WTC11 (cell line): ENCODE measurements at regions not wholly inside any gene's neighbourhood (a gene's known extent, or its start where the extent isn't known, plus 50 kb on each side); places are given as distances from the start of the nearest gene placed in this dataset.

Source experiments
- ATAC-seq: fragments of 200-7000 bp; cut with Tn5 transposase; 2 replicates; pipeline ENCODE4 v1.10.0; 2021; ENCODE audit warnings: mild to moderate bottlenecking, moderate library complexity
- CTCF ChIA-PET: fragments of 300-600 bp; sonication (Branson Sonifier 250); formaldehyde crosslinking; loops from one replicate; lab custom pipeline; 2021; ENCODE audit warnings: antibody characterized with exemption; lab: Charles Lee
- POLR2A ChIA-PET: fragments of 350-600 bp; sonication (Branson Sonifier 250); formaldehyde crosslinking; loops from one replicate; lab custom pipeline; 2021; ENCODE audit warnings: antibody characterized with exemption; lab: Charles Lee
- DNase-seq: peaks from one replicate; pipeline ENCODE4 v3.0.0; 2021; ENCODE audit warnings: low spot score
- H3K27ac Mint-ChIP-seq: 2 replicates; pipeline ENCODE4 v1.8.0; 2021; ENCODE audit warnings: mixed read lengths
- H3K27me3 Mint-ChIP-seq: 2 replicates; pipeline ENCODE4 v1.8.0; 2021; ENCODE audit warnings: low read depth, mild to moderate bottlenecking, moderate library complexity, mixed read lengths
- H3K36me3 Mint-ChIP-seq: 2 replicates; pipeline ENCODE4 v1.8.0; 2021; ENCODE audit warnings: mixed read lengths
- H3K4me1 Mint-ChIP-seq: 2 replicates; pipeline ENCODE4 v1.8.0; 2022; ENCODE audit warnings: mixed read lengths
- H3K4me3 Mint-ChIP-seq: 2 replicates; pipeline ENCODE4 v1.8.0; 2021; ENCODE audit warnings: mild to moderate bottlenecking, moderate library complexity, mixed read lengths
- H3K9me3 Mint-ChIP-seq: 2 replicates; pipeline ENCODE4 v1.8.0; 2021; ENCODE audit warnings: mixed read lengths
- MXD4 ChIP-seq: fragments of 250-450 bp; sonication (Bioruptor Pico); IDR thresholded peaks from 2 replicates; pipeline ENCODE4 v1.8.0; 2021; ENCODE audit warnings: mild to moderate bottlenecking, moderate library complexity, borderline replicate concordance
- TEAD1 ChIP-seq: sonication (generic); formaldehyde crosslinking; IDR thresholded peaks from 2 replicates; pipeline ENCODE4 v1.8.0; 2022; ENCODE audit warnings: mild to moderate bottlenecking, missing genetic modification reagents
- TEAD4 ChIP-seq: sonication (generic); formaldehyde crosslinking; IDR thresholded peaks from 2 replicates; pipeline ENCODE4 v1.8.0; 2022; ENCODE audit warnings: mild to moderate bottlenecking, missing genetic modification reagents
- ZNF219 ChIP-seq: sonication (generic); formaldehyde crosslinking; IDR thresholded peaks from 2 replicates; pipeline ENCODE4 v1.8.0; 2023; ENCODE audit warnings: missing genetic modification reagents, mild to moderate bottlenecking, borderline replicate concordance
- ZNF317 ChIP-seq: sonication (generic); formaldehyde crosslinking; IDR thresholded peaks from 2 replicates; pipeline ENCODE4 v1.8.1; 2023; ENCODE audit warnings: low read depth, mild to moderate bottlenecking, moderate library complexity, missing genetic modification reagents, borderline replicate concordance
- TF ChIP-seq, protein P1 (sequence below): fragments of 250-450 bp; sonication (Bioruptor Pico); IDR thresholded peaks from 2 replicates; pipeline ENCODE4 v2.1.2; 2022; ENCODE audit warnings: mild to moderate bottlenecking, moderate library complexity
- TF ChIP-seq, protein P2 (sequence below): sonication (generic); formaldehyde crosslinking; IDR thresholded peaks from 2 replicates; pipeline ENCODE4 v1.8.0; 2022; ENCODE audit warnings: mild to moderate bottlenecking, missing genetic modification reagents
- TF ChIP-seq, protein P3 (sequence below): sonication (generic); formaldehyde crosslinking; IDR thresholded peaks from 2 replicates; pipeline ENCODE4 v1.8.0; 2022; ENCODE audit warnings: mild to moderate bottlenecking, missing genetic modification reagents
- TF ChIP-seq, protein P4 (sequence below): sonication (generic); formaldehyde crosslinking; IDR thresholded peaks from 2 replicates; pipeline ENCODE4 v1.8.0; 2022; ENCODE audit warnings: missing genetic modification reagents
- TF ChIP-seq, protein P5 (sequence below): sonication (generic); formaldehyde crosslinking; IDR thresholded peaks from 2 replicates; pipeline ENCODE4 v1.8.1; 2023; ENCODE audit warnings: mild to moderate bottlenecking, missing genetic modification reagents, moderate library complexity
- TF ChIP-seq, protein P6 (sequence below): sonication (generic); formaldehyde crosslinking; IDR thresholded peaks from 2 replicates; pipeline ENCODE4 v1.8.1; 2023; ENCODE audit warnings: mild to moderate bottlenecking, moderate library complexity, missing genetic modification reagents

DNA sequence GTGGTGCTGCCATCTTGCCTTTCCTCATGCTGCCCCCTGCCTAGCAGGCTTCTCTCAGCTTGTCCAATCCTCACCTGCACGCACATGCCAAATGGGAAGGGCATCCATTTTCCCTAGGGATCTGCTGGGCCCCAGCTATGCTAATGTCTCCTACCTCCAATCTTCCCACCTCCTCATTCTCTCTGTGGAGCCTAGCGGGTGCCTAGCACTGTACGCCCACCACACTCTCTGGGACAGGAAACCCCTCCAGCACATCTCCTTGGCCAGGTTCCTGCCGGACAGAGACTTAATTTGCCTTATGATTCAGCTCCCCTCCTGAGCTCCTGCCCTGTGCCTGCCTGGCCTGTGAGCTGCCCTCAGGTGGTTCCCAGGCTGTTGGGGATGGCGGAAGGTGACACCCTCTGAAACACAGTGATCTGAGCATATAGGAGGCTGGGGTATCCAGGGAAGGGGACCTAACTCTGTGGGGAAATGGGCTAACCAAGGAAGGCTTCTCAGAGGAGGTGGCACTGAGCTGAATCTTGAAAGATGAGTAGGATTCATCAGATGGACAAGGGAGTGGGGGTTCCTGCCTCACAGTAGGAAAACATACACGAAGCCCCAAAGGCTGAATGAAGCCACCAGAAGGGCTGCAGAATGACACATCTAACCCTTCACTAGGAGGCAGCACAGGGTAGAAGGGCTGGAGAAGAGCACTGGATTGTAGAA is 79.2 kb upstream of the WNT11 start:
- Mint-ChIP-seq H3K9me3 (no peaks in the 10 kb centered on the region), H3K4me1 (peaks cover 6% of the 10 kb centered on the region; the same call in 1 of the 2 replicates), H3K36me3 (no peaks in the 10 kb centered on the region), H3K27ac (no peak overlapping the region), H3K4me3 (no peak overlapping the region), H3K27me3 (no peaks in the 10 kb centered on the region; the same call in 1 of the 2 replicates)
- ChIA-PET CTCF (interaction anchor here (0.9 to 10.3 kb wide), 6 partner anchors 8 to 77 kb away, joined by 3 to 59 read pairs (median 3); partner anchors contain the start of gene WNT11), POLR2A (no interaction called here)
- DNase-seq (no peak), ATAC-seq (no peak)
- TF ChIP-seq TEAD4 (CRISPR knock-in tag) (no peak), MXD4 (CRISPR knock-in tag) (no peak), ZNF219 (CRISPR knock-in tag) (no peak)
- TF ChIP-seq, protein P1, sequence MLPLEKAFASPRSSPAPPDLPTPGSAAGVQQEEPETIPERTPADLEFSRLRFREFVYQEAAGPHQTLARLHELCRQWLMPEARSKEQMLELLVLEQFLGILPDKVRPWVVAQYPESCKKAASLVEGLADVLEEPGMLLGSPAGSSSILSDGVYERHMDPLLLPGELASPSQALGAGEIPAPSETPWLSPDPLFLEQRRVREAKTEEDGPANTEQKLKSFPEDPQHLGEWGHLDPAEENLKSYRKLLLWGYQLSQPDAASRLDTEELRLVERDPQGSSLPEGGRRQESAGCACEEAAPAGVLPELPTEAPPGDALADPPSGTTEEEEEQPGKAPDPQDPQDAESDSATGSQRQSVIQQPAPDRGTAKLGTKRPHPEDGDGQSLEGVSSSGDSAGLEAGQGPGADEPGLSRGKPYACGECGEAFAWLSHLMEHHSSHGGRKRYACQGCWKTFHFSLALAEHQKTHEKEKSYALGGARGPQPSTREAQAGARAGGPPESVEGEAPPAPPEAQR (CRISPR knock-in tag): no peak
- TF ChIP-seq, protein P2, sequence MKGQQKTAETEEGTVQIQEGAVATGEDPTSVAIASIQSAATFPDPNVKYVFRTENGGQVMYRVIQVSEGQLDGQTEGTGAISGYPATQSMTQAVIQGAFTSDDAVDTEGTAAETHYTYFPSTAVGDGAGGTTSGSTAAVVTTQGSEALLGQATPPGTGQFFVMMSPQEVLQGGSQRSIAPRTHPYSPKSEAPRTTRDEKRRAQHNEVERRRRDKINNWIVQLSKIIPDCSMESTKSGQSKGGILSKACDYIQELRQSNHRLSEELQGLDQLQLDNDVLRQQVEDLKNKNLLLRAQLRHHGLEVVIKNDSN (CRISPR knock-in tag): no peak
- TF ChIP-seq, protein P3, sequence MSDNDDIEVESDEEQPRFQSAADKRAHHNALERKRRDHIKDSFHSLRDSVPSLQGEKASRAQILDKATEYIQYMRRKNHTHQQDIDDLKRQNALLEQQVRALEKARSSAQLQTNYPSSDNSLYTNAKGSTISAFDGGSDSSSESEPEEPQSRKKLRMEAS: no peak

DNA sequence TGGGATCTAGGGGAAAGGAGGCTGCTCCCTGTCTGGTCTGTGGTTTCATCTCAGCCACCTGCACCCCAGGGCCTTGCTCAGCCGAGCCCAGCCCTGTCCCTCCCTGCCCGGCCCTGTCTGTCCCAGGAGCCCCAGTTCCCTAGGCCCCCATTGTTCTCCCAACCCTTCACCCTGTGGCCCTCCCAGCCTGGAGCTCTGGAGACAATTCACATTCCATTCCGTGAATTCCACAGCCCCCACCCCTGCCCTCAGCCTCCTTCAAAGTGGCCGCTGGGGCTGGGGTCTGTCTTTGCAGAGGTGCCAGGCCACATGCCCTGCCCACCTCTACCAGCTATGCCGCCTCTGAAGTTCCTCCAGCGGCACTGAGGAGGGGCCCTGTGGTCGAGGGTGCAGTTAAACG is 77.9 kb upstream of the WNT11 start:
- Mint-ChIP-seq H3K4me1 (peaks cover 19% of the 10 kb centered on the region), H3K4me3 (no peak overlapping the region), H3K27me3 (no peaks in the 10 kb centered on the region; the same call in none of the 2 replicates), H3K36me3 (no peaks in the 10 kb centered on the region), H3K9me3 (no peaks in the 10 kb centered on the region), H3K27ac (no peak overlapping the region)
- peak; percentile 44 for ATAC-seq
- ChIA-PET POLR2A (no interaction called here), CTCF (interaction anchor here (1.4 to 10.3 kb wide), 3 partner anchors 35 to 76 kb away, joined by 3 to 59 read pairs (median 7); partner anchors contain the start of gene WNT11)
- peak; percentile 30 for DNase-seq
- TF ChIP-seq TEAD4 (CRISPR knock-in tag): 0 out of 2 replicates have a peak, but pooled peaks have one; percentile 24
- no peak for TF ChIP-seq TEAD1 (CRISPR knock-in tag)

DNA sequence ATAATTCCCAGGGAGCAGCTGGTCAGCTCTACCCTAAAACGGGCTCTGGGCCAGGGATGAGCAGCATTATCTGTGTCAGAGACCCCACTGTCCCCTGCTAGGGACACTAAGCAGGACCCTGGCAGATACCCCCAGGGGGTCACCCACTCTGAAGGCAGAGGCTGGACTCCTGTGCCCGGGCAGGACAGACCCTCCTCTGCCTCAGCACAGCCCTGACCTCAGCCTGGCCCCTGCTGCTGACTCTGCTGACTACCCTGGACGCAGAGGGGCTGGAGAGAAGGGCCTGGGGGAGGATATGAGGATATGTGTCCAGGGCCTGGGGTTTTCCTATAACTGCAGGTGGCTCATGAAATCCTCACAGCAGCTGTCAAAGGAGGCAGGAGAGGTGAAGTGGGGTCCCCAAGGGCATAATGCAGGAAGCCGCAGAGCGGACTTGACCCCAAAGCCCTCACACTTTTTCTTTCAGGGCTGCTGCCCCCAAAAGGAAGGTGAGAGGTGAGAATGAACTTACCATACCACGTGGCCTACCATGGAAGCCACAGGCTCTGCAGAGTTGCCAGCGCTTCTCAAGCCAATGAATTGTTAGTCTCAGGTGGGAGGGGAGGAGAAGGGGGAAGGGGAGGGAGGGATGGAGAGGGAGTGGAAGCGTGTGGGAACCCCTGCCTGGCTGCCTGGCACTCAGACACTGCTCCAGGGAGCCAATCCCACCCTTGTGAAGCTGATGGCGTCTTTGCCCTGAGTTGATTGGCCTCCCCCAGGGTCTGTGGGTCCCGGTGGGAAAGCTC is 76.7 kb upstream of the WNT11 start:
- DNase-seq: no peak
- H3K27ac Mint-ChIP-seq: no peak overlapping the region
- no peak overlapping the region for H3K4me3 Mint-ChIP-seq
- no peaks in the 10 kb centered on the region; the same call in none of the 2 replicates for H3K27me3 Mint-ChIP-seq
- H3K9me3 Mint-ChIP-seq: no peaks in the 10 kb centered on the region
- ATAC-seq: no peak
- ChIA-PET POLR2A (no interaction called here), CTCF (interaction anchor here (10.3 kb wide), 1 partner anchor 75 kb away, joined by 59 read pairs; the partner anchor contains the start of gene WNT11)
- TF ChIP-seq, protein P4, sequence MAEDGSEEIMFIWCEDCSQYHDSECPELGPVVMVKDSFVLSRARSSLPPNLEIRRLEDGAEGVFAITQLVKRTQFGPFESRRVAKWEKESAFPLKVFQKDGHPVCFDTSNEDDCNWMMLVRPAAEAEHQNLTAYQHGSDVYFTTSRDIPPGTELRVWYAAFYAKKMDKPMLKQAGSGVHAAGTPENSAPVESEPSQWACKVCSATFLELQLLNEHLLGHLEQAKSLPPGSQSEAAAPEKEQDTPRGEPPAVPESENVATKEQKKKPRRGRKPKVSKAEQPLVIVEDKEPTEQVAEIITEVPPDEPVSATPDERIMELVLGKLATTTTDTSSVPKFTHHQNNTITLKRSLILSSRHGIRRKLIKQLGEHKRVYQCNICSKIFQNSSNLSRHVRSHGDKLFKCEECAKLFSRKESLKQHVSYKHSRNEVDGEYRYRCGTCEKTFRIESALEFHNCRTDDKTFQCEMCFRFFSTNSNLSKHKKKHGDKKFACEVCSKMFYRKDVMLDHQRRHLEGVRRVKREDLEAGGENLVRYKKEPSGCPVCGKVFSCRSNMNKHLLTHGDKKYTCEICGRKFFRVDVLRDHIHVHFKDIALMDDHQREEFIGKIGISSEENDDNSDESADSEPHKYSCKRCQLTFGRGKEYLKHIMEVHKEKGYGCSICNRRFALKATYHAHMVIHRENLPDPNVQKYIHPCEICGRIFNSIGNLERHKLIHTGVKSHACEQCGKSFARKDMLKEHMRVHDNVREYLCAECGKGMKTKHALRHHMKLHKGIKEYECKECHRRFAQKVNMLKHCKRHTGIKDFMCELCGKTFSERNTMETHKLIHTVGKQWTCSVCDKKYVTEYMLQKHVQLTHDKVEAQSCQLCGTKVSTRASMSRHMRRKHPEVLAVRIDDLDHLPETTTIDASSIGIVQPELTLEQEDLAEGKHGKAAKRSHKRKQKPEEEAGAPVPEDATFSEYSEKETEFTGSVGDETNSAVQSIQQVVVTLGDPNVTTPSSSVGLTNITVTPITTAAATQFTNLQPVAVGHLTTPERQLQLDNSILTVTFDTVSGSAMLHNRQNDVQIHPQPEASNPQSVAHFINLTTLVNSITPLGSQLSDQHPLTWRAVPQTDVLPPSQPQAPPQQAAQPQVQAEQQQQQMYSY (CRISPR knock-in tag): no peak
- TF ChIP-seq, protein P5, sequence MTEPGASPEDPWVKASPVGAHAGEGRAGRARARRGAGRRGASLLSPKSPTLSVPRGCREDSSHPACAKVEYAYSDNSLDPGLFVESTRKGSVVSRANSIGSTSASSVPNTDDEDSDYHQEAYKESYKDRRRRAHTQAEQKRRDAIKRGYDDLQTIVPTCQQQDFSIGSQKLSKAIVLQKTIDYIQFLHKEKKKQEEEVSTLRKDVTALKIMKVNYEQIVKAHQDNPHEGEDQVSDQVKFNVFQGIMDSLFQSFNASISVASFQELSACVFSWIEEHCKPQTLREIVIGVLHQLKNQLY (CRISPR knock-in tag): no peak
- TF ChIP-seq ZNF317 (CRISPR knock-in tag): no peak
- TF ChIP-seq, protein P1 (CRISPR knock-in tag): no peak
- TF ChIP-seq, protein P6, sequence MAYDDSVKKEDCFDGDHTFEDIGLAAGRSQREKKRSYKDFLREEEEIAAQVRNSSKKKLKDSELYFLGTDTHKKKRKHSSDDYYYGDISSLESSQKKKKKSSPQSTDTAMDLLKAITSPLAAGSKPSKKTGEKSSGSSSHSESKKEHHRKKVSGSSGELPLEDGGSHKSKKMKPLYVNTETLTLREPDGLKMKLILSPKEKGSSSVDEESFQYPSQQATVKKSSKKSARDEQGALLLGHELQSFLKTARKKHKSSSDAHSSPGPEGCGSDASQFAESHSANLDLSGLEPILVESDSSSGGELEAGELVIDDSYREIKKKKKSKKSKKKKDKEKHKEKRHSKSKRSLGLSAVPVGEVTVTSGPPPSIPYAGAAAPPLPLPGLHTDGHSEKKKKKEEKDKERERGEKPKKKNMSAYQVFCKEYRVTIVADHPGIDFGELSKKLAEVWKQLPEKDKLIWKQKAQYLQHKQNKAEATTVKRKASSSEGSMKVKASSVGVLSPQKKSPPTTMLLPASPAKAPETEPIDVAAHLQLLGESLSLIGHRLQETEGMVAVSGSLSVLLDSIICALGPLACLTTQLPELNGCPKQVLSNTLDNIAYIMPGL (CRISPR knock-in tag): no peak
- no peaks in the 10 kb centered on the region for H3K36me3 Mint-ChIP-seq
- H3K4me1 Mint-ChIP-seq: peaks cover 17% of the 10 kb centered on the region
